ENCODE measurements at regions not wholly inside any gene's neighbourhood (a gene's known extent, or its start where the extent isn't known, plus 50 kb on each side); places are given as distances from the start of the nearest gene placed in this dataset.

DNA sequence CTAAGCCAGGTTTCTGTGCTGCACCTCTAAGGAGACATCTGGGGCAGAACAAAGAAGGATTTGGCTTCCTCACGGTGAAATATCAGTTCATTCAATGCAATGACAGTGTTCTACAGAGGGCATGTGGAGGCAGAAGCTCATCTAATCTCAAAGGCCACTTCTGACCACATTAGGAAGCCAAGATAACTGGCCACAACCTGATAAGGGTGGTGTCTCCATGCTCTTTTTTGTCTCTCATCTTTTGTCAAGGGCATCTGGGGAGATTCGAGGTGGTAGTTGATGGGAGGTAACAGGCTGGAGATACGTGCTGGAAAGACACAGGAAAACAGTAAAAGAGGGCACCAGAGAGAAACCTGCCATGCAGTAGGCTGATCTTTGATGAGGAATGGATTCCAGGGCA, 303.9 kb downstream of the LRATD1 start:
- DNase-seq (no peak), FAIRE-seq (no peak)
- no peak overlapping the region for H3K4me3 ChIP-seq (ENCODE audit: low read depth in 1 of 3, low read length in 3 of 3)
- no peaks in the 10 kb centered on the region for H3K4me1 ChIP-seq (ENCODE audit: control insufficient read depth in 3 of 3, insufficient read depth in 2 of 3, low read depth in 1 of 3, low read length in 2 of 3)
- H3K27me3 ChIP-seq (ENCODE audit: control insufficient read depth in 3 of 3, insufficient read depth in 3 of 3, low read length in 3 of 3), result no peaks in the 10 kb centered on the region
- 40 to 71% (median 60%) methylated on average over 3 of the region's 3 CpGs for WGBS, 3 donors
- H3K36me3 ChIP-seq (ENCODE audit: control insufficient read depth in 3 of 3, insufficient read depth in 2 of 3, low read depth in 1 of 3, low read length in 3 of 3), result no peaks in the 10 kb centered on the region
- H3K27ac ChIP-seq (ENCODE audit: low read depth in 1 of 3, low read length in 2 of 3), result no peak overlapping the region
- peaks cover 0 to 17% of the 10 kb centered on the region in 2 donors for H3K9me3 ChIP-seq (ENCODE audit: control insufficient read depth in 2 of 2, insufficient read depth in 1 of 2, low read depth in 1 of 2, low read length in 1 of 2)

DNA sequence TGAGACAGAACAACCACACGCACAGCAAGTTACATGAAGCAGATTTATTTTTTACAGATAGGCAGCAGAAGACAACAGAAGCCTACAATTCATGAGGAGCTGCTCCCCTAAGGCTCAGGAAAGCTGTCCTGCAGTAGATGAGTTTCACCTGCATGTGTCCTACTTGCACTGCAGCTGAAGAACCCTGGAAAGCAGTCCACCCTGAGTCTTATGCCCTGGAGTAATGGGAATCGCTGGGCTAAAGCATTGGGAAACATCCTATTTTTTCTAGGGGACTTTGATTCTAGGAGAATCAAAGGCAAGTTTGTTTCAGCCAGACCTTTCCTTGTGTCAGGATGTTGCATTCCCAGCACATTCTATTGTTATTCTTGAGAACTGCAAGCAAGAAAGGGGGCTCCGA, 304.8 kb downstream of the LRATD1 start:
- peaks cover 0 to 18% of the 10 kb centered on the region in 2 donors for H3K9me3 ChIP-seq (ENCODE audit: control insufficient read depth in 2 of 2, insufficient read depth in 1 of 2, low read depth in 1 of 2, low read length in 1 of 2)
- H3K27me3 ChIP-seq (ENCODE audit: control insufficient read depth in 3 of 3, insufficient read depth in 3 of 3, low read length in 3 of 3), result no peaks in the 10 kb centered on the region
- no peak overlapping the region for H3K27ac ChIP-seq (ENCODE audit: low read depth in 1 of 3, low read length in 2 of 3)
- FAIRE-seq, result no peak
- no peaks in the 10 kb centered on the region for H3K36me3 ChIP-seq (ENCODE audit: control insufficient read depth in 3 of 3, insufficient read depth in 2 of 3, low read depth in 1 of 3, low read length in 3 of 3)
- DNase-seq, result no peak
- no peaks in the 10 kb centered on the region for H3K4me1 ChIP-seq (ENCODE audit: control insufficient read depth in 3 of 3, insufficient read depth in 2 of 3, low read depth in 1 of 3, low read length in 2 of 3)
- WGBS, 3 donors, result 89 to 92% (median 91%) methylated on average over 3 of the region's 3 CpGs
- no peak overlapping the region for H3K4me3 ChIP-seq (ENCODE audit: low read depth in 1 of 3, low read length in 3 of 3)

GRCh38 chr2:14941151-14941631, 308.7 kb downstream of the LRATD1 start:
- Histone ChIP-seq H3K36me3 (ENCODE audit: control insufficient read depth in 3 of 3, insufficient read depth in 2 of 3, low read depth in 1 of 3, low read length in 3 of 3) (no peaks in the 10 kb centered on the region), H3K4me1 (ENCODE audit: control insufficient read depth in 3 of 3, insufficient read depth in 2 of 3, low read depth in 1 of 3, low read length in 2 of 3) (no peaks in the 10 kb centered on the region), H3K4me3 (ENCODE audit: low read depth in 1 of 3, low read length in 3 of 3) (no peak overlapping the region), H3K27me3 (ENCODE audit: control insufficient read depth in 3 of 3, insufficient read depth in 3 of 3, low read length in 3 of 3) (no peaks in the 10 kb centered on the region), H3K27ac (ENCODE audit: low read depth in 1 of 3, low read length in 2 of 3) (no peak overlapping the region), H3K9me3 (ENCODE audit: control insufficient read depth in 2 of 2, insufficient read depth in 1 of 2, low read depth in 1 of 2, low read length in 1 of 2) (peaks cover 0 to 25% of the 10 kb centered on the region in 2 donors)
- DNase-seq (peak; percentile 3 to 25), FAIRE-seq (no peak)
- 53 to 88% (median 79%) methylated on average over 4 of the region's 4 CpGs for WGBS, 3 donors

GRCh38 chr2:14942987-14943386, 310.5 kb downstream of the LRATD1 start:
- Histone ChIP-seq H3K4me3 (ENCODE audit: low read depth in 1 of 3, low read length in 3 of 3) (no peak overlapping the region), H3K27ac (ENCODE audit: low read depth in 1 of 3, low read length in 2 of 3) (no peak overlapping the region), H3K4me1 (ENCODE audit: control insufficient read depth in 3 of 3, insufficient read depth in 2 of 3, low read depth in 1 of 3, low read length in 2 of 3) (no peaks in the 10 kb centered on the region), H3K36me3 (ENCODE audit: control insufficient read depth in 3 of 3, insufficient read depth in 2 of 3, low read depth in 1 of 3, low read length in 3 of 3) (no peaks in the 10 kb centered on the region), H3K9me3 (ENCODE audit: control insufficient read depth in 2 of 2, insufficient read depth in 1 of 2, low read depth in 1 of 2, low read length in 1 of 2) (peaks cover 0 to 11% of the 10 kb centered on the region in 2 donors), H3K27me3 (ENCODE audit: control insufficient read depth in 3 of 3, insufficient read depth in 3 of 3, low read length in 3 of 3) (no peaks in the 10 kb centered on the region)
- FAIRE-seq, result no peak
- whole genome bisulfite sequencing, 3 donors, result 79 to 90% (median 88%) methylated on average over 3 of the region's 3 CpGs
- no peak for DNase-seq

GRCh38 chr2:14944562-14945346, 312.2 kb downstream of the LRATD1 start:
- Histone ChIP-seq H3K36me3 (ENCODE audit: control insufficient read depth in 3 of 3, insufficient read depth in 2 of 3, low read depth in 1 of 3, low read length in 3 of 3) (no peaks in the 10 kb centered on the region), H3K4me3 (ENCODE audit: low read depth in 1 of 3, low read length in 3 of 3) (no peak overlapping the region), H3K9me3 (ENCODE audit: control insufficient read depth in 2 of 2, insufficient read depth in 1 of 2, low read depth in 1 of 2, low read length in 1 of 2) (peaks cover 0 to 11% of the 10 kb centered on the region in 2 donors), H3K27ac (ENCODE audit: low read depth in 1 of 3, low read length in 2 of 3) (no peak overlapping the region), H3K27me3 (ENCODE audit: control insufficient read depth in 3 of 3, insufficient read depth in 3 of 3, low read length in 3 of 3) (no peaks in the 10 kb centered on the region), H3K4me1 (ENCODE audit: control insufficient read depth in 3 of 3, insufficient read depth in 2 of 3, low read depth in 1 of 3, low read length in 2 of 3) (no peaks in the 10 kb centered on the region)
- no peak for FAIRE-seq
- DNase-seq, result peak in 1 of 2 donors; percentile 21
- WGBS, 3 donors, result 57 to 77% (median 68%) methylated on average over 7 of the region's 7 CpGs

DNA sequence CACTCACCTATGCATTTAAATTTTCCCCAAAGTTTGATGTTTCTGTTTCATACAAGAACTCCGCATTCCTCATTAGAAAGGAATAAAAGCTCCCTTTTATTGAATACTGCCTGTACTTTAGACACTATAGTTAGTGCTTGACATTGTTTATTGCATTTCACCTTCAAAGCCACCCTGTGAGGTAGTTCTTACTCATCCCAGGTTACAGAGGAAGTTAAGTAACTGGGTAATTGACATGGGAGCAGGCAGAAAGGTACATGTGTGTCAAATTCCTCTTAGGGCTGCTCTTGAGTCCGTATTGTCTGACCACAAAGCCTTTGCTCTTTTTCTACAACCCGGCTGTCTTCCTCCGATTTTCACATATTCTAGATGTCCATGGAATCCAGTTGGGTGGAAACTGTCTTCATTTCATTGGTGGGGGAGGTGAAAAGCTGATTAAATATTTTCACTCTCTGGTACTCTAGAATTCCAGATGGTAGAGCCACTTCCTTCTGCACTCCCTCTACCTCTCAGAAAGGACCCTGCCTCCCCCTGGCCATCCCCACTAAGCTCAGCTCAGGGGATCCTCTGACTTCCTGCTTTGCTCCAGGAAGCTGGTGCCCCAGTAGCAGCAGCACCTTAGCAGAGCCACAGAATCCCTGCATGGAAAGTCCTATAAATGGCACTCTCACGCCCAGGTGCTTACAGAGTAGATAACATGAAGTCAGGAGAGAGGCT, 319.2 kb downstream of the LRATD1 start:
- no peak for FAIRE-seq
- Histone ChIP-seq H3K27ac (ENCODE audit: low read depth in 1 of 3, low read length in 2 of 3) (no peak overlapping the region), H3K4me1 (ENCODE audit: control insufficient read depth in 3 of 3, insufficient read depth in 2 of 3, low read depth in 1 of 3, low read length in 2 of 3) (no peaks in the 10 kb centered on the region), H3K9me3 (ENCODE audit: control insufficient read depth in 2 of 2, insufficient read depth in 1 of 2, low read depth in 1 of 2, low read length in 1 of 2) (no peaks in the 10 kb centered on the region), H3K27me3 (ENCODE audit: control insufficient read depth in 3 of 3, insufficient read depth in 3 of 3, low read length in 3 of 3) (no peaks in the 10 kb centered on the region), H3K4me3 (ENCODE audit: low read depth in 1 of 3, low read length in 3 of 3) (no peak overlapping the region), H3K36me3 (ENCODE audit: control insufficient read depth in 3 of 3, insufficient read depth in 2 of 3, low read depth in 1 of 3, low read length in 3 of 3) (no peaks in the 10 kb centered on the region)
- WGBS, 3 donors, result 79 to 88% (median 88%) methylated on average over 5 of the region's 5 CpGs
- no peak for DNase-seq

GRCh38 chr2:14952400-14952963, 320.0 kb downstream of the LRATD1 start:
- Histone ChIP-seq H3K4me1 (ENCODE audit: control insufficient read depth in 3 of 3, insufficient read depth in 2 of 3, low read depth in 1 of 3, low read length in 2 of 3) (no peaks in the 10 kb centered on the region), H3K4me3 (ENCODE audit: low read depth in 1 of 3, low read length in 3 of 3) (no peak overlapping the region), H3K9me3 (ENCODE audit: control insufficient read depth in 2 of 2, insufficient read depth in 1 of 2, low read depth in 1 of 2, low read length in 1 of 2) (no peaks in the 10 kb centered on the region), H3K27ac (ENCODE audit: low read depth in 1 of 3, low read length in 2 of 3) (no peak overlapping the region), H3K36me3 (ENCODE audit: control insufficient read depth in 3 of 3, insufficient read depth in 2 of 3, low read depth in 1 of 3, low read length in 3 of 3) (no peaks in the 10 kb centered on the region), H3K27me3 (ENCODE audit: control insufficient read depth in 3 of 3, insufficient read depth in 3 of 3, low read length in 3 of 3) (no peaks in the 10 kb centered on the region)
- DNase-seq (no peak), FAIRE-seq (no peak)
- 64 to 75% (median 72%) methylated on average over 6 of the region's 6 CpGs for WGBS, 3 donors

GRCh38 chr2:14960686-14961324, 328.3 kb downstream of the LRATD1 start:
- no peak overlapping the region for H3K27ac ChIP-seq (ENCODE audit: low read depth in 1 of 3, low read length in 2 of 3)
- no peaks in the 10 kb centered on the region for H3K36me3 ChIP-seq (ENCODE audit: control insufficient read depth in 3 of 3, insufficient read depth in 2 of 3, low read depth in 1 of 3, low read length in 3 of 3)
- no peak overlapping the region for H3K4me3 ChIP-seq (ENCODE audit: low read depth in 1 of 3, low read length in 3 of 3)
- WGBS, 3 donors, result 83 to 85% (median 84%) methylated on average over 2 of the region's 2 CpGs
- DNase-seq, result no peak
- H3K27me3 ChIP-seq (ENCODE audit: control insufficient read depth in 3 of 3, insufficient read depth in 3 of 3, low read length in 3 of 3), result no peaks in the 10 kb centered on the region
- peaks cover 0 to 3% of the 10 kb centered on the region in 2 donors for H3K9me3 ChIP-seq (ENCODE audit: control insufficient read depth in 2 of 2, insufficient read depth in 1 of 2, low read depth in 1 of 2, low read length in 1 of 2)
- no peaks in the 10 kb centered on the region for H3K4me1 ChIP-seq (ENCODE audit: control insufficient read depth in 3 of 3, insufficient read depth in 2 of 3, low read depth in 1 of 3, low read length in 2 of 3)
- FAIRE-seq, result no peak

Measured in small intestine (tissue), 7 donors.